H1 (cell line): ENCODE measurements at regions not wholly inside any gene's neighbourhood (a gene's known extent, or its start where the extent isn't known, plus 50 kb on each side); places are given as distances from the start of the nearest gene placed in this dataset.

ENCODE experiments used
- CTCF ChIA-PET: fragments of 300-600 bp; sonication (Branson Sonifier 250); formaldehyde crosslinking; loops from one replicate; lab custom pipeline; 2021; ENCODE audit not compliant: partially characterized antibody; lab: Charles Lee
- POLR2A ChIA-PET: fragments of 300-600 bp; sonication (Branson Sonifier 250); formaldehyde crosslinking; loops from one replicate; lab custom pipeline; 2021; ENCODE audit warnings: inconsistent platforms; ENCODE audit not compliant: partially characterized antibody; lab: Charles Lee
- DNase-seq, 2 experiments: peaks; one replicate each; pipeline versions ENCODE4 v3.0.0 to v3.0.0-alpha.2; 2010 to 2022; ENCODE audit warnings: low spot score in 2 of 2, low read depth in 1 of 2, mixed read lengths in 1 of 2
- FAIRE-seq: peaks from 2 replicates; lab custom pipeline; 2011; peaks lifted over from hg19 to GRCh38; lab: Jason Lieb, UNC
- H2AFZ ChIP-seq: 2 replicates; pipeline ENCODE4 v1.8.1; 2012; ENCODE audit warnings: low read length, inconsistent platforms
- H2AK5ac ChIP-seq: 2 replicates; pipeline ENCODE4 v1.6.1; 2013; ENCODE audit warnings: low read depth, low read length
- H2BK120ac ChIP-seq: replicated peaks from 2 replicates; pipeline ENCODE3; 2013; ENCODE audit warnings: low read depth, low read length, inconsistent platforms
- H2BK12ac ChIP-seq: 2 replicates; pipeline ENCODE4 v1.6.1; 2013; ENCODE audit warnings: low read depth, low read length
- H2BK15ac ChIP-seq: 2 replicates; pipeline ENCODE4 v1.6.1; 2013; ENCODE audit warnings: low read length
- H2BK20ac ChIP-seq: 2 replicates; pipeline ENCODE4 v1.6.1; 2013; ENCODE audit warnings: low read length
- H2BK5ac ChIP-seq: 2 replicates; pipeline ENCODE4 v1.6.1; 2013; ENCODE audit warnings: low read depth, low read length
- H3K14ac ChIP-seq: 2 replicates; pipeline ENCODE4 v1.6.1; 2013; ENCODE audit warnings: inconsistent platforms; ENCODE audit not compliant: insufficient read length
- H3K18ac ChIP-seq: 2 replicates; pipeline ENCODE4 v1.6.1; 2013; ENCODE audit warnings: low read length; ENCODE audit errors: extremely low read depth
- H3K23ac ChIP-seq: 2 replicates; pipeline ENCODE4 v1.6.1; 2013; ENCODE audit warnings: inconsistent platforms; ENCODE audit not compliant: insufficient read length
- H3K23me2 ChIP-seq: 2 replicates; pipeline ENCODE4 v1.6.1; 2013; ENCODE audit warnings: low read depth, low read length
- H3K27ac ChIP-seq: 2 replicates; pipeline ENCODE4 v1.6.1; 2011; ENCODE audit warnings: low read depth, low read length, inconsistent platforms
- H3K27me3 ChIP-seq, 4 experiments: replicated peaks in 1 of 4; 1 replicate in 1 of 4; 2 replicates in 3 of 4; pipeline versions ENCODE4 v1.6.1 to v1.8.1; 2011 to 2013; ENCODE audit warnings: low read length in 3 of 4, mild to moderate bottlenecking in 3 of 4, inconsistent platforms in 2 of 4, mixed read lengths in 2 of 4, moderate library complexity in 1 of 4; ENCODE audit not compliant: control insufficient read depth in 3 of 4, insufficient read depth in 3 of 4; ENCODE audit errors: extremely low read depth in 1 of 4
- H3K36me3 ChIP-seq, 4 experiments: 2 replicates each; pipeline versions ENCODE4 v1.6.1 to v1.8.1; 2011 to 2013; ENCODE audit warnings: mild to moderate bottlenecking in 4 of 4, low read length in 3 of 4, moderate library complexity in 2 of 4, control low read depth in 1 of 4, inconsistent platforms in 1 of 4; ENCODE audit not compliant: insufficient read depth in 4 of 4, control insufficient read depth in 2 of 4
- H3K4ac ChIP-seq: replicated peaks from 2 replicates; pipeline ENCODE3; 2013; ENCODE audit warnings: low read length, low read depth, mixed read lengths, inconsistent platforms; ENCODE audit not compliant: insufficient read length
- H3K4me1 ChIP-seq, 4 experiments: replicated peaks in 1 of 4; 1 replicate in 1 of 4; 2 replicates in 3 of 4; pipeline versions ENCODE4 v1.6.1 to v1.8.1; 2011 to 2013; ENCODE audit warnings: low read length in 3 of 4, inconsistent platforms in 2 of 4, mixed read lengths in 1 of 4; ENCODE audit not compliant: insufficient read depth in 4 of 4, control insufficient read depth in 3 of 4
- H3K4me2 ChIP-seq, 2 experiments: 2 replicates each; pipeline versions ENCODE4 v1.6.1 to v1.8.1; 2011 to 2013; ENCODE audit warnings: low read depth in 2 of 2, low read length in 2 of 2, control low read depth in 1 of 2, inconsistent platforms in 1 of 2, mild to moderate bottlenecking in 1 of 2; ENCODE audit not compliant: insufficient read depth in 1 of 2
- H3K4me3 ChIP-seq, 4 experiments: fragments of 200-600, 300-600 bp in 1 of 4; sonication (generic), shearing (Covaris generic), sonication (Bioruptor Twin) in 1 of 4; 2 replicates each; pipeline versions ENCODE4 v1.5.1 to v1.8.1; 2011 to 2016; ENCODE audit warnings: low read length in 4 of 4, low read depth in 3 of 4, control low read depth in 2 of 4, inconsistent platforms in 2 of 4, mild to moderate bottlenecking in 2 of 4, mixed read lengths in 1 of 4, moderate library complexity in 1 of 4; ENCODE audit not compliant: insufficient read depth in 2 of 4; ENCODE audit errors: extremely low read depth in 1 of 4
- H3K56ac ChIP-seq: replicated peaks from 2 replicates; pipeline ENCODE3; 2013; ENCODE audit warnings: low read depth, mild to moderate bottlenecking, mixed read lengths, low read length, inconsistent platforms; ENCODE audit not compliant: insufficient read length
- H3K79me1 ChIP-seq: 2 replicates; pipeline ENCODE4 v1.6.1; 2013; ENCODE audit warnings: low read depth, low read length, control low read depth
- H3K79me2 ChIP-seq, 2 experiments: 2 replicates each; pipeline versions ENCODE4 v1.6.1 to v1.8.1; 2012 to 2013; ENCODE audit warnings: low read length in 2 of 2, mild to moderate bottlenecking in 2 of 2, inconsistent platforms in 1 of 2; ENCODE audit not compliant: insufficient read depth in 2 of 2, control insufficient read depth in 1 of 2
- H3K9ac ChIP-seq, 4 experiments: replicated peaks in 1 of 4; 1 replicate in 1 of 4; 2 replicates in 3 of 4; pipeline versions ENCODE4 v1.6.1 to v1.8.1; 2011 to 2013; ENCODE audit warnings: low read depth in 3 of 4, low read length in 3 of 4, control low read depth in 2 of 4, mild to moderate bottlenecking in 2 of 4, moderate library complexity in 2 of 4, inconsistent platforms in 1 of 4; ENCODE audit errors: extremely low read depth in 1 of 4
- H3K9me3 ChIP-seq, 2 experiments: 2 replicates each; pipeline versions ENCODE4 v1.6.1 to v1.8.1; 2012 to 2013; ENCODE audit warnings: mild to moderate bottlenecking in 2 of 2, moderate library complexity in 2 of 2, control low read depth in 1 of 2, inconsistent platforms in 1 of 2, low read depth in 1 of 2, low read length in 1 of 2, mixed read lengths in 1 of 2; ENCODE audit not compliant: insufficient read depth in 2 of 2
- H4K20me1 ChIP-seq, 2 experiments: replicated peaks in 1 of 2; 2 replicates each; pipeline versions ENCODE3 to v1.8.1; 2011 to 2013; ENCODE audit warnings: inconsistent platforms in 2 of 2, low read length in 2 of 2, mild to moderate bottlenecking in 1 of 2; ENCODE audit not compliant: insufficient read depth in 2 of 2, control insufficient read depth in 1 of 2
- H4K5ac ChIP-seq: 2 replicates; pipeline ENCODE4 v1.6.1; 2013; ENCODE audit warnings: low read length, low read depth, mixed read lengths, inconsistent platforms; ENCODE audit not compliant: insufficient read length
- H4K8ac ChIP-seq: 2 replicates; pipeline ENCODE4 v1.8.0; 2013; ENCODE audit warnings: mild to moderate bottlenecking, moderate library complexity, low read length, inconsistent platforms; ENCODE audit not compliant: insufficient read depth; ENCODE audit errors: extremely low read depth
- H4K91ac ChIP-seq: replicated peaks from 2 replicates; pipeline ENCODE3; 2013; ENCODE audit warnings: low read length, mixed read lengths, inconsistent platforms; ENCODE audit not compliant: insufficient read length
- HDAC2 ChIP-seq, 2 experiments: fragments of 300-600 bp in 1 of 2; sonication (generic) in 1 of 2; IDR thresholded peaks; 2 replicates each; pipeline ENCODE4 v1.6.1; 2011 to 2012; ENCODE audit warnings: low read depth in 2 of 2, low read length in 2 of 2, mild to moderate bottlenecking in 2 of 2, moderate library complexity in 2 of 2, borderline replicate concordance in 1 of 2, inconsistent platforms in 1 of 2
- POU5F1 ChIP-seq: IDR thresholded peaks from 2 replicates; pipeline ENCODE4 v1.6.1; 2011; ENCODE audit warnings: low read depth, mild to moderate bottlenecking, low read length, moderate library complexity
- RFX5 ChIP-seq: IDR thresholded peaks from 2 replicates; pipeline ENCODE4 v1.6.1; 2011; ENCODE audit warnings: low read depth, low read length, improper control_type of control experiment, borderline replicate concordance
- SP1 ChIP-seq: IDR thresholded peaks from 2 replicates; pipeline ENCODE4 v1.6.1; 2011; ENCODE audit warnings: low read depth, low read length
- USF2 ChIP-seq: IDR thresholded peaks from 2 replicates; pipeline ENCODE4 v1.6.1; 2011; ENCODE audit warnings: low read length, improper control_type of control experiment
- WGBS, 2 experiments: shearing (Covaris generic) in 1 of 2; methylation state at CpG; one replicate each; pipeline versions ENCODE4 v1.1.6 to v1.1.7; 2013 to 2015; ENCODE audit warnings: low lambda C conversion rate in 2 of 2, mixed read lengths in 2 of 2, inconsistent platforms in 1 of 2, low coverage in 1 of 2, missing lambda C conversion rate in 1 of 2; ENCODE audit not compliant: insufficient replicate concordance in 2 of 2, insufficient coverage in 1 of 2, insufficient read length in 1 of 2; ENCODE audit errors: extremely low coverage in 1 of 2, missing lambda C conversion rate in 1 of 2; 5-methylcytosine and 5-hydroxymethylcytosine counted together

DNA sequence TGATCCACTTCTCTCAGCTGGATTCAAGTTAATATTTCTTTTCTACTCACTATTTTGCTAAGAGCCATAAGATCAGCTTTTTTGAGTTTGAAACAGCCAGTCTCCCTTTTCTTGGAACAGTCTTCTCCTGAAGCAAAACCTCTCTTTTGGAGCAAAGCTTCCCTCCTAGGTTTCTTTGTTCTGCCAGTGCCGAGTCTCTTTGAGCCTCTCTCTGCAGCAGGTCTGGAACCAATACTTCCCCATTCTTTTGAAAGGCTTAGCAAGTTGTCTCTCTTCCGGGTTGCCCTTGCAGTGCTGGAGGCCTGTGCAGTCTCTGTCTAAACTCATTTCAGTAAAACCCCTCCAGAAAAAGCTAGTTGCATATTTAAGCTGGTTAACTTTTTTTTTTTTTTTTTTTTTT lies 454.8 kb downstream of the NOVA1 start:
- Histone ChIP-seq H3K36me3 (no peaks in the 10 kb centered on the region), H3K4me2 (no peak overlapping the region), H2BK20ac (no peak overlapping the region), H2AK5ac (no peak overlapping the region), H3K23ac (no peak overlapping the region), H2BK15ac (no peak overlapping the region), H3K4me3 (no peak overlapping the region), H3K9ac (no peak overlapping the region), H3K23me2 (no peaks in the 10 kb centered on the region), H4K91ac (no peak overlapping the region), H3K27me3 (no peaks in the 10 kb centered on the region), H2BK5ac (no peak overlapping the region), H4K5ac (no peak overlapping the region), H3K14ac (no peak overlapping the region), H3K4ac (no peak overlapping the region), H3K18ac (no peak overlapping the region), H2AFZ (peak overlapping the region; percentile 59), H3K79me2 (no peaks in the 10 kb centered on the region), H3K56ac (no peak overlapping the region), H3K79me1 (no peaks in the 10 kb centered on the region), H3K27ac (no peak overlapping the region), H2BK120ac (no peak overlapping the region), H4K8ac (no peak overlapping the region), H4K20me1 (no peaks in the 10 kb centered on the region), H2BK12ac (no peak overlapping the region), H3K9me3 (no peaks in the 10 kb centered on the region), H3K4me1 (peaks cover 0 to 4% (median 1%) of the 10 kb centered on the region in 4 experiments; a peak in 2 of 7 replicates)
- DNase-seq, result no peak
- 89% methylated on average over 2 of the region's 2 CpGs; no CpG with 5 or more reads in 1 of the 2 experiments for WGBS, 2 experiments
- ChIA-PET CTCF (no interaction called here), POLR2A (no interaction called here)
- no peak for FAIRE-seq
- TF ChIP-seq HDAC2 (IDR thresholded peaks at IDR 0.05; ENCODE audit: borderline replicate concordance in 1 of 2, low read depth in 2 of 2, low read length in 2 of 2) (no peak), POU5F1 (no peak), SP1 (no peak), USF2 (no peak), RFX5 (no peak)
